ENCODE measurements at regions not wholly inside any gene's neighbourhood (a gene's known extent, or its start where the extent isn't known, plus 50 kb on each side); places are given as distances from the start of the nearest gene placed in this dataset.
"Not testable (repeated sequence)": the region's sequence is repeated elsewhere in the genome, so short reads cannot be mapped to it uniquely, and the experiment has no call there.

- TF ChIP-seq POLR2A (IDR thresholded peaks at IDR 0.05); CTCF (IDR thresholded peaks at IDR 0.05 in 8 of 11, conservative IDR thresholded peaks at IDR 0.05 in 3 of 11): not testable (repeated sequence)
Measured at GRCh38 chr12:97988588-97988987, 526.0 kb downstream of the RMST start.

Measured in spleen (tissue), 7 donors.